ENCODE measurements at regions not wholly inside any gene's neighbourhood (a gene's known extent, or its start where the extent isn't known, plus 50 kb on each side); places are given as distances from the start of the nearest gene placed in this dataset.

GRCh38 chr1:232486006-232486405 lies 143.9 kb downstream of the SIPA1L2 start:
- no peaks in the 10 kb centered on the region for H3K27me3 ChIP-seq (ENCODE audit: control insufficient read depth, extremely low read depth, insufficient read depth, low read length)
- peaks cover 5% of the 10 kb centered on the region for H3K4me1 ChIP-seq (ENCODE audit: control insufficient read depth, extremely low read depth, insufficient read depth, low read length)
- H3K9me3 ChIP-seq (ENCODE audit: control insufficient read depth, low read depth, low read length) = no peaks in the 10 kb centered on the region
- H3K9ac ChIP-seq (ENCODE audit: control insufficient read depth, extremely low read depth, insufficient read depth, low read length) = no peak overlapping the region
- H3K4me2 ChIP-seq (ENCODE audit: control insufficient read depth, extremely low read depth, insufficient read depth, low read depth, low read length) = no peak overlapping the region
- dilution Hi-C loops (cut with MboI; ENCODE audit: extremely low pct_ligation_motif_present, low sequenced_read_pairs) = no loop called here
- H4K20me1 ChIP-seq (ENCODE audit: control insufficient read depth, extremely low read depth, insufficient read depth, low read length) = no peaks in the 10 kb centered on the region
- no peak overlapping the region for H3K4me3 ChIP-seq (ENCODE audit: control insufficient read depth in 2 of 3, extremely low read depth in 1 of 3, insufficient read depth in 2 of 3, low read depth in 1 of 3, low read length in 3 of 3)
- no peak overlapping the region for H2AFZ ChIP-seq (ENCODE audit: control insufficient read depth, low read length)
- DNase-seq (ENCODE audit: low read depth, low spot score) (no peak), FAIRE-seq (no peak)
- TF ChIP-seq EZH2 (IDR thresholded peaks at IDR 0.05; ENCODE audit: low read length) = no peak
- no peak for TF ChIP-seq CTCF (optimal IDR thresholded peaks at IDR 0.05 in 1 of 3, IDR thresholded peaks at IDR 0.05 in 1 of 3, conservative IDR thresholded peaks at IDR 0.05 in 1 of 3; ENCODE audit: extremely low read depth in 1 of 3, insufficient read depth in 2 of 3, low read length in 3 of 3)
- H3K9me1 ChIP-seq (ENCODE audit: control insufficient read depth, extremely low read depth, insufficient read depth, low read length) = no peaks in the 10 kb centered on the region
- H3K27ac ChIP-seq (ENCODE audit: control insufficient read depth, insufficient read depth, low read length) = no peak overlapping the region
- H3K36me3 ChIP-seq (ENCODE audit: control insufficient read depth in 2 of 2, extremely low read depth in 1 of 2, insufficient read depth in 2 of 2, low read length in 2 of 2) = no peaks in the 10 kb centered on the region
- H3K79me2 ChIP-seq (ENCODE audit: control insufficient read depth, insufficient read depth, low read length) = no peaks in the 10 kb centered on the region

- DNase-seq (ENCODE audit: low read depth, low spot score) = no peak
- no peak overlapping the region for H3K9ac ChIP-seq (ENCODE audit: control insufficient read depth, extremely low read depth, insufficient read depth, low read length)
- no peaks in the 10 kb centered on the region for H3K79me2 ChIP-seq (ENCODE audit: control insufficient read depth, insufficient read depth, low read length)
- H2AFZ ChIP-seq (ENCODE audit: control insufficient read depth, low read length) = no peak overlapping the region
- no peaks in the 10 kb centered on the region for H3K27me3 ChIP-seq (ENCODE audit: control insufficient read depth, extremely low read depth, insufficient read depth, low read length)
- H3K27ac ChIP-seq (ENCODE audit: control insufficient read depth, insufficient read depth, low read length) = no peak overlapping the region
- dilution Hi-C loops (cut with MboI; ENCODE audit: extremely low pct_ligation_motif_present, low sequenced_read_pairs) = no loop called here
- H3K9me1 ChIP-seq (ENCODE audit: control insufficient read depth, extremely low read depth, insufficient read depth, low read length) = no peaks in the 10 kb centered on the region
- TF ChIP-seq EZH2 (IDR thresholded peaks at IDR 0.05; ENCODE audit: low read length) (no peak), CTCF (optimal IDR thresholded peaks at IDR 0.05 in 1 of 3, IDR thresholded peaks at IDR 0.05 in 1 of 3, conservative IDR thresholded peaks at IDR 0.05 in 1 of 3; ENCODE audit: extremely low read depth in 1 of 3, insufficient read depth in 2 of 3, low read length in 3 of 3) (no peak)
- H3K4me2 ChIP-seq (ENCODE audit: control insufficient read depth, extremely low read depth, insufficient read depth, low read depth, low read length) = no peak overlapping the region
- H3K36me3 ChIP-seq (ENCODE audit: control insufficient read depth in 2 of 2, extremely low read depth in 1 of 2, insufficient read depth in 2 of 2, low read length in 2 of 2) = no peaks in the 10 kb centered on the region
- H3K4me3 ChIP-seq (ENCODE audit: control insufficient read depth in 2 of 3, extremely low read depth in 1 of 3, insufficient read depth in 2 of 3, low read depth in 1 of 3, low read length in 3 of 3) = no peak overlapping the region
- H4K20me1 ChIP-seq (ENCODE audit: control insufficient read depth, extremely low read depth, insufficient read depth, low read length) = no peaks in the 10 kb centered on the region
- peaks cover 5% of the 10 kb centered on the region for H3K4me1 ChIP-seq (ENCODE audit: control insufficient read depth, extremely low read depth, insufficient read depth, low read length)
- no peak for FAIRE-seq
- no peaks in the 10 kb centered on the region for H3K9me3 ChIP-seq (ENCODE audit: control insufficient read depth, low read depth, low read length)
These were observed 145.1 kb downstream of the SIPA1L2 start for GRCh38 chr1:232484856-232485255.

Measured in keratinocyte (primary cell).